Esophagus muscularis mucosa (tissue), 3 donors: ENCODE measurements at regions not wholly inside any gene's neighbourhood (a gene's known extent, or its start where the extent isn't known, plus 50 kb on each side); places are given as distances from the start of the nearest gene placed in this dataset.

Experiments used
- CTCF ChIP-seq, 3 experiments: fragments of 200-600 bp in 2 of 3; fragments of 450-650 bp in 1 of 3; sonication (generic) in 2 of 3; IDR thresholded peaks; one replicate each; pipeline ENCODE4 v1.5.1; 2017 to 2019; ENCODE audit warnings: antibody characterized with exemption in 3 of 3, mild to moderate bottlenecking in 2 of 3, moderate library complexity in 1 of 3
- POLR2A ChIP-seq: fragments of 450-650 bp; IDR thresholded peaks from one replicate; pipeline ENCODE4 v1.6.1; 2017; ENCODE audit warnings: antibody characterized with exemption, moderate library complexity, mild to moderate bottlenecking, low read depth
- POLR2AphosphoS5 ChIP-seq, 2 donors: sonication (generic); formaldehyde crosslinking; IDR thresholded peaks; one replicate each; pipeline ENCODE4 v1.6.1; 2017; ENCODE audit warnings: antibody characterized with exemption in 2 of 2

- TF ChIP-seq CTCF (IDR thresholded peaks at IDR 0.05) (no peak), POLR2A (no peak), POLR2AphosphoS5 (IDR thresholded peaks at IDR 0.05) (no peak)
These were observed 426.1 kb downstream of the TSHZ3 start for GRCh38 chr19:30923096-30923495.
